Bronchial epithelial cell (primary cell): ENCODE measurements at regions not wholly inside any gene's neighbourhood (a gene's known extent, or its start where the extent isn't known, plus 50 kb on each side); places are given as distances from the start of the nearest gene placed in this dataset.
A peak's percentile ranks its signal among the peaks of the same experiment; 100 is the strongest.

Experiments
- DNase-seq: peaks from one replicate; pipeline ENCODE4 v3.0.0-alpha.2; 2010; ENCODE audit warnings: low read depth
- FAIRE-seq: peaks from 2 replicates; lab custom pipeline; 2011; peaks lifted over from hg19 to GRCh38; lab: Jason Lieb, UNC
- H3K27me3 ChIP-seq: 2 replicates; pipeline ENCODE4 v1.5.1; 2011; ENCODE audit warnings: low read length; ENCODE audit not compliant: control insufficient read depth, insufficient read depth
- H3K36me3 ChIP-seq: 2 replicates; pipeline ENCODE4 v1.5.1; 2011; ENCODE audit warnings: low read length; ENCODE audit not compliant: control insufficient read depth, insufficient read depth
- H3K4me3 ChIP-seq: 2 replicates; pipeline ENCODE4 v1.5.1; 2011; ENCODE audit warnings: mild to moderate bottlenecking, low read depth, low read length, control low read depth
- TF ChIP-seq, protein P1 (sequence below): IDR thresholded peaks from 2 replicates; pipeline ENCODE4 v1.5.1; 2011; ENCODE audit warnings: mild to moderate bottlenecking, moderate library complexity, low read length, control low read depth, inconsistent platforms; ENCODE audit not compliant: insufficient read depth, severe bottlenecking

GRCh38 chr11:116501728-116502127, 271.1 kb downstream of the BUD13 start:
- TF ChIP-seq, protein P1, sequence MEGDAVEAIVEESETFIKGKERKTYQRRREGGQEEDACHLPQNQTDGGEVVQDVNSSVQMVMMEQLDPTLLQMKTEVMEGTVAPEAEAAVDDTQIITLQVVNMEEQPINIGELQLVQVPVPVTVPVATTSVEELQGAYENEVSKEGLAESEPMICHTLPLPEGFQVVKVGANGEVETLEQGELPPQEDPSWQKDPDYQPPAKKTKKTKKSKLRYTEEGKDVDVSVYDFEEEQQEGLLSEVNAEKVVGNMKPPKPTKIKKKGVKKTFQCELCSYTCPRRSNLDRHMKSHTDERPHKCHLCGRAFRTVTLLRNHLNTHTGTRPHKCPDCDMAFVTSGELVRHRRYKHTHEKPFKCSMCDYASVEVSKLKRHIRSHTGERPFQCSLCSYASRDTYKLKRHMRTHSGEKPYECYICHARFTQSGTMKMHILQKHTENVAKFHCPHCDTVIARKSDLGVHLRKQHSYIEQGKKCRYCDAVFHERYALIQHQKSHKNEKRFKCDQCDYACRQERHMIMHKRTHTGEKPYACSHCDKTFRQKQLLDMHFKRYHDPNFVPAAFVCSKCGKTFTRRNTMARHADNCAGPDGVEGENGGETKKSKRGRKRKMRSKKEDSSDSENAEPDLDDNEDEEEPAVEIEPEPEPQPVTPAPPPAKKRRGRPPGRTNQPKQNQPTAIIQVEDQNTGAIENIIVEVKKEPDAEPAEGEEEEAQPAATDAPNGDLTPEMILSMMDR, result no peak
- H3K36me3 ChIP-seq, result no peaks in the 10 kb centered on the region
- H3K4me3 ChIP-seq, result no peak overlapping the region
- DNase-seq (no peak), FAIRE-seq (no peak)
- no peaks in the 10 kb centered on the region for H3K27me3 ChIP-seq

DNA sequence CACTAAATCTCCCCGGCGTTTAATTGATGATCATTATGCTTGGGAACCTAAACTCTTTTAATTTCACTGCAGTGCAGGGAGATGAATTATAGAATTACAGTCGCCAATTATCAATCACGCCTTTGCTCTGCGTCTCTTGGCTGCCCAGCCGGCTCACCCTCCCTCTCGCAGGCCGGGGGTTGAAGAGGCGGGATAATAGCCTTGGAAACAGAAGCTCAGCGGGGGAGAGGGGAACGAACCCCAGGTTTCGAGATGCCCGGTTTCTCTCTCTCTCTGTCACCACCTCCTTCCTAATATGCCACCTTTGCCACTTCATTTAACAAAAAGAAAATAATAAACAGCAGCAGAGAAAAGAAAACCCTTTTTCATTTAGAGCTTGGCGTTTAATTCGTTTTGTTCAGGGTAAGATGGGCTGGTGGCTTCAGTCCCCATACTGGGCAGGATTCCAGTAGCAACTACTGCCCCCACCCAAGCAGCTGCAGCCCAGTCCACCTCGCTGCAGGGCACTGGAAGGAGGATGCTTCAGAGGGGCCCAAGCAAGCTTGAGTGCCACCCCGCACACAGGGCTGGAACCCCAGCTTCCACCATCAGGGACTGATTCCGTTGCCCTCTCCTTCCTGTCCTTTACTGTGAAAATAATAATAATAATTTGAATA, 271.7 kb downstream of the BUD13 start:
- TF ChIP-seq, protein P1, result no peak
- no peak for DNase-seq
- no peak overlapping the region for H3K4me3 ChIP-seq
- FAIRE-seq, result no peak
- H3K27me3 ChIP-seq, result no peaks in the 10 kb centered on the region
- H3K36me3 ChIP-seq, result no peaks in the 10 kb centered on the region

GRCh38 chr11:116500026-116500946, 272.5 kb downstream of the BUD13 start:
- no peak for DNase-seq
- TF ChIP-seq, protein P1, result no peak

GRCh38 chr11:116499396-116500003, 273.3 kb downstream of the BUD13 start:
- Histone ChIP-seq H3K4me3 (no peak overlapping the region), H3K36me3 (no peaks in the 10 kb centered on the region), H3K27me3 (no peaks in the 10 kb centered on the region)
- no peak for FAIRE-seq
- TF ChIP-seq, protein P1, result peak; percentile 51
- peak; percentile 10 for DNase-seq

More at GRCh38 chr11:116500026-116500946, 272.5 kb downstream of the BUD13 start:
- Histone ChIP-seq H3K27me3 (no peaks in the 10 kb centered on the region), H3K4me3 (no peak overlapping the region), H3K36me3 (no peaks in the 10 kb centered on the region)
- FAIRE-seq, result no peak

GRCh38 chr11:116498161-116498560, 274.6 kb downstream of the BUD13 start:
- Histone ChIP-seq H3K36me3 (no peaks in the 10 kb centered on the region), H3K4me3 (no peak overlapping the region), H3K27me3 (no peaks in the 10 kb centered on the region)
- FAIRE-seq (no peak), DNase-seq (no peak)
- TF ChIP-seq, protein P1, result no peak
